Liver (tissue), 8 donors: ENCODE measurements at regions not wholly inside any gene's neighbourhood (a gene's known extent, or its start where the extent isn't known, plus 50 kb on each side); places are given as distances from the start of the nearest gene placed in this dataset.

Source experiments
- DNase-seq: peaks from one replicate; pipeline ENCODE4 v3.0.0-alpha.2; 2017; ENCODE audit warnings: low spot score
- H3K27ac ChIP-seq, 2 donors: one replicate each; pipeline ENCODE4 v1.7.0; 2013; ENCODE audit warnings: inconsistent platforms in 2 of 2, low read length in 2 of 2, control low read depth in 1 of 2, low read depth in 1 of 2, mild to moderate bottlenecking in 1 of 2
- H3K27me3 ChIP-seq, 4 donors: one replicate each; pipeline versions ENCODE4 v1.6.1 to v1.7.0; 2013; ENCODE audit warnings: low read length in 3 of 4, inconsistent platforms in 1 of 4, mild to moderate bottlenecking in 1 of 4, moderate library complexity in 1 of 4; ENCODE audit not compliant: control insufficient read depth in 4 of 4, insufficient read depth in 4 of 4
- H3K36me3 ChIP-seq, 4 donors: one replicate each; pipeline versions ENCODE4 v1.6.1 to v1.7.0; 2013; ENCODE audit warnings: low read length in 3 of 4, mild to moderate bottlenecking in 3 of 4, low read depth in 1 of 4, moderate library complexity in 1 of 4; ENCODE audit not compliant: control insufficient read depth in 4 of 4, insufficient read depth in 3 of 4
- H3K4me1 ChIP-seq, 4 donors: one replicate each; pipeline versions ENCODE4 v1.6.1 to v1.7.0; 2013; ENCODE audit warnings: low read length in 3 of 4, mild to moderate bottlenecking in 3 of 4, moderate library complexity in 1 of 4; ENCODE audit not compliant: control insufficient read depth in 4 of 4, insufficient read depth in 4 of 4
- H3K4me3 ChIP-seq, 3 donors: one replicate each; pipeline versions ENCODE4 v1.6.1 to v1.7.0; 2013; ENCODE audit warnings: low read length in 3 of 3, control low read depth in 1 of 3, low read depth in 1 of 3, mild to moderate bottlenecking in 1 of 3
- H3K9ac ChIP-seq, 2 donors: one replicate each; pipeline ENCODE4 v1.7.0; 2013; ENCODE audit warnings: low read length in 2 of 2, mild to moderate bottlenecking in 2 of 2, moderate library complexity in 2 of 2, control low read depth in 1 of 2, low read depth in 1 of 2
- H3K9me3 ChIP-seq, 4 donors: one replicate each; pipeline versions ENCODE4 v1.6.1 to v1.7.0; 2013; ENCODE audit warnings: low read length in 3 of 4; ENCODE audit not compliant: control insufficient read depth in 4 of 4
- EGR1 ChIP-seq, 2 donors: IDR thresholded peaks; 2 replicates each; pipeline ENCODE4 v1.6.1; 2016 to 2018; ENCODE audit warnings: antibody characterized with exemption in 2 of 2, low read depth in 2 of 2
- FOXA1 ChIP-seq: IDR thresholded peaks from 2 replicates; pipeline ENCODE4 v1.6.1; 2016; ENCODE audit warnings: antibody characterized with exemption
- FOXA2 ChIP-seq: IDR thresholded peaks from 2 replicates; pipeline ENCODE4 v1.6.1; 2016; ENCODE audit warnings: antibody characterized with exemption
- GABPA ChIP-seq, 2 donors: IDR thresholded peaks in 1 of 2; conservative IDR thresholded peaks in 1 of 2; 2 replicates each; pipeline ENCODE4 v1.6.1; 2016; ENCODE audit warnings: antibody characterized with exemption in 2 of 2, mild to moderate bottlenecking in 1 of 2, moderate library complexity in 1 of 2
- HNF4A ChIP-seq, 2 donors: conservative IDR thresholded peaks; 2 replicates each; pipeline ENCODE4 v1.6.1; 2016; ENCODE audit warnings: antibody characterized with exemption in 2 of 2, mild to moderate bottlenecking in 2 of 2
- HNF4G ChIP-seq: IDR thresholded peaks from 2 replicates; pipeline ENCODE4 v1.6.1; 2016; ENCODE audit warnings: antibody characterized with exemption
- JUND ChIP-seq, 2 donors: IDR thresholded peaks; 2 replicates each; pipeline ENCODE4 v1.6.1; 2016; ENCODE audit warnings: antibody characterized with exemption in 2 of 2
- NR2F2 ChIP-seq: IDR thresholded peaks from 2 replicates; pipeline ENCODE4 v1.6.1; 2016; ENCODE audit warnings: antibody characterized with exemption
- RAD21 ChIP-seq, 2 donors: IDR thresholded peaks; 2 replicates each; pipeline ENCODE4 v1.6.1; 2016; ENCODE audit warnings: antibody characterized with exemption in 2 of 2, mild to moderate bottlenecking in 2 of 2
- RXRA ChIP-seq, 2 donors: IDR thresholded peaks; 2 replicates each; pipeline ENCODE4 v1.6.1; 2017 to 2018; ENCODE audit warnings: antibody characterized with exemption in 2 of 2, mild to moderate bottlenecking in 1 of 2
- SP1 ChIP-seq: IDR thresholded peaks from 2 replicates; pipeline ENCODE4 v1.6.1; 2018; ENCODE audit warnings: antibody characterized with exemption, mild to moderate bottlenecking
- TAF1 ChIP-seq: conservative IDR thresholded peaks from 2 replicates; pipeline ENCODE4 v1.6.1; 2016; ENCODE audit warnings: antibody characterized with exemption, mild to moderate bottlenecking
- YY1 ChIP-seq: IDR thresholded peaks from 2 replicates; pipeline ENCODE4 v1.6.1; 2016; ENCODE audit warnings: antibody characterized with exemption, mild to moderate bottlenecking
- WGBS: extraction: QIAGEN DNeasy Blood & Tissue Kit; methylation state at CpG from one replicate; pipeline ENCODE4 v1.1.7; 2013; 5-methylcytosine and 5-hydroxymethylcytosine counted together
- TF ChIP-seq, protein P1 (sequence below): fragments of 150-350 bp; IDR thresholded peaks from 2 replicates; pipeline ENCODE4 v1.5.1; 2017; ENCODE audit warnings: improper control_type of control experiment, low read depth, low read length; ENCODE audit not compliant: missing input control
- TF ChIP-seq, protein P2 (sequence below): IDR thresholded peaks from 2 replicates; pipeline ENCODE4 v1.6.1; 2016; ENCODE audit warnings: antibody characterized with exemption
- TF ChIP-seq, protein P3 (sequence below): IDR thresholded peaks from 2 replicates; pipeline ENCODE4 v1.6.1; 2016; ENCODE audit warnings: antibody characterized with exemption, mild to moderate bottlenecking
- TF ChIP-seq, protein P4 (sequence below): IDR thresholded peaks from 2 replicates; pipeline ENCODE4 v1.6.1; 2016; ENCODE audit warnings: antibody characterized with exemption
- donor health status: healthy.
- donor health status: healthy.
- donor health status: healthy.
- donor health status: healthy.
- donor health status: healthy.

DNA sequence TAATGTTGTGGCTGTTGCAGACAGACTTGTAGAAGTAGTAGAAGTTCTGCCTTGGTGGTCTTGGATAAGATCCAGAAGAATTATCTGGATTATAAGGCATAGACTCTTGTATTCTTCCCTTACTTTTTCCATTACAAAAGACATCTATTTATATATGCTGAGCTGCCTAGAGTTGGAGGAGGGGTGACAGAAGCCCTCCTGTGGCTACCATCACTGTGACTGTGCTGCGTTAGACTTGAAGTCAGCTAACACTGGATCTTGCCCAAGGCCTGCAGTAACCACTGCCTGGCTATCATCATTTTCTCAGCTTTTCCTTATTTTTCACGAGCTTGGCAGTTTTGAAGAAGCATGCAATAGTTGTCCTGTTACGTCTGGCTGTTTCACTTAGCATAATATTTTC, 684.8 kb upstream of the BCHE start (continued):
- TF ChIP-seq, protein P1, sequence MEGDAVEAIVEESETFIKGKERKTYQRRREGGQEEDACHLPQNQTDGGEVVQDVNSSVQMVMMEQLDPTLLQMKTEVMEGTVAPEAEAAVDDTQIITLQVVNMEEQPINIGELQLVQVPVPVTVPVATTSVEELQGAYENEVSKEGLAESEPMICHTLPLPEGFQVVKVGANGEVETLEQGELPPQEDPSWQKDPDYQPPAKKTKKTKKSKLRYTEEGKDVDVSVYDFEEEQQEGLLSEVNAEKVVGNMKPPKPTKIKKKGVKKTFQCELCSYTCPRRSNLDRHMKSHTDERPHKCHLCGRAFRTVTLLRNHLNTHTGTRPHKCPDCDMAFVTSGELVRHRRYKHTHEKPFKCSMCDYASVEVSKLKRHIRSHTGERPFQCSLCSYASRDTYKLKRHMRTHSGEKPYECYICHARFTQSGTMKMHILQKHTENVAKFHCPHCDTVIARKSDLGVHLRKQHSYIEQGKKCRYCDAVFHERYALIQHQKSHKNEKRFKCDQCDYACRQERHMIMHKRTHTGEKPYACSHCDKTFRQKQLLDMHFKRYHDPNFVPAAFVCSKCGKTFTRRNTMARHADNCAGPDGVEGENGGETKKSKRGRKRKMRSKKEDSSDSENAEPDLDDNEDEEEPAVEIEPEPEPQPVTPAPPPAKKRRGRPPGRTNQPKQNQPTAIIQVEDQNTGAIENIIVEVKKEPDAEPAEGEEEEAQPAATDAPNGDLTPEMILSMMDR = no peak
- TF ChIP-seq GABPA (IDR thresholded peaks at IDR 0.05 in 1 of 2, conservative IDR thresholded peaks at IDR 0.05 in 1 of 2) (no peak), FOXA2 (no peak)
- TF ChIP-seq, protein P2, sequence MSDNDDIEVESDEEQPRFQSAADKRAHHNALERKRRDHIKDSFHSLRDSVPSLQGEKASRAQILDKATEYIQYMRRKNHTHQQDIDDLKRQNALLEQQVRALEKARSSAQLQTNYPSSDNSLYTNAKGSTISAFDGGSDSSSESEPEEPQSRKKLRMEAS = no peak

DNA sequence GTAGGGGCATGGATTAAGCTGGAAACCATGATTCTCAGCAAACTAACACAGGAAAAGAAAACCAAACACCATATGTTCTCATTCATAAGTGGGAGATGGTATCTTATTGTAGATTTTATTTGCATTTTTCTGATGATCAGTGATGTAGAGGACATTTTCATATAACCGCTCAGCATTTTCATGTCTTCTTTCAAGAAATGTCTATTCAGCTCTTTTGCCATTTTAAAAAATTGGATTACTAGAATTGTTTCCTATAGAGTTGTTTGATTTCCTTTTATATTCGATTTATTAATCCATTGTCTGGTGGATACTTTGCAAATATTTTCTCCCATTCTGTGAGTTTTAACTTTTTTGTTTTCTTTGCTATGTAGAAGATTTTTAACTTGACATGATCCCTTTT, 682.2 kb upstream of the BCHE start:
- Histone ChIP-seq H3K4me1 (no peaks in the 10 kb centered on the region), H3K27me3 (no peaks in the 10 kb centered on the region), H3K36me3 (no peaks in the 10 kb centered on the region), H3K9ac (no peak overlapping the region), H3K4me3 (no peak overlapping the region), H3K27ac (no peak overlapping the region), H3K9me3 (peaks cover 0 to 3% (median 0%) of the 10 kb centered on the region in 4 donors)
- DNase-seq = no peak
- TF ChIP-seq EGR1 (IDR thresholded peaks at IDR 0.05; ENCODE audit: low read depth in 2 of 2) (no peak), FOXA2 (no peak), TAF1 (no peak), SP1 (no peak), NR2F2 (no peak), HNF4A (conservative IDR thresholded peaks at IDR 0.05) (no peak), YY1 (no peak), GABPA (IDR thresholded peaks at IDR 0.05 in 1 of 2, conservative IDR thresholded peaks at IDR 0.05 in 1 of 2) (no peak), RXRA (IDR thresholded peaks at IDR 0.05) (no peak), HNF4G (no peak), JUND (IDR thresholded peaks at IDR 0.05) (no peak), FOXA1 (no peak), RAD21 (IDR thresholded peaks at IDR 0.05) (no peak)
- TF ChIP-seq, protein P3, sequence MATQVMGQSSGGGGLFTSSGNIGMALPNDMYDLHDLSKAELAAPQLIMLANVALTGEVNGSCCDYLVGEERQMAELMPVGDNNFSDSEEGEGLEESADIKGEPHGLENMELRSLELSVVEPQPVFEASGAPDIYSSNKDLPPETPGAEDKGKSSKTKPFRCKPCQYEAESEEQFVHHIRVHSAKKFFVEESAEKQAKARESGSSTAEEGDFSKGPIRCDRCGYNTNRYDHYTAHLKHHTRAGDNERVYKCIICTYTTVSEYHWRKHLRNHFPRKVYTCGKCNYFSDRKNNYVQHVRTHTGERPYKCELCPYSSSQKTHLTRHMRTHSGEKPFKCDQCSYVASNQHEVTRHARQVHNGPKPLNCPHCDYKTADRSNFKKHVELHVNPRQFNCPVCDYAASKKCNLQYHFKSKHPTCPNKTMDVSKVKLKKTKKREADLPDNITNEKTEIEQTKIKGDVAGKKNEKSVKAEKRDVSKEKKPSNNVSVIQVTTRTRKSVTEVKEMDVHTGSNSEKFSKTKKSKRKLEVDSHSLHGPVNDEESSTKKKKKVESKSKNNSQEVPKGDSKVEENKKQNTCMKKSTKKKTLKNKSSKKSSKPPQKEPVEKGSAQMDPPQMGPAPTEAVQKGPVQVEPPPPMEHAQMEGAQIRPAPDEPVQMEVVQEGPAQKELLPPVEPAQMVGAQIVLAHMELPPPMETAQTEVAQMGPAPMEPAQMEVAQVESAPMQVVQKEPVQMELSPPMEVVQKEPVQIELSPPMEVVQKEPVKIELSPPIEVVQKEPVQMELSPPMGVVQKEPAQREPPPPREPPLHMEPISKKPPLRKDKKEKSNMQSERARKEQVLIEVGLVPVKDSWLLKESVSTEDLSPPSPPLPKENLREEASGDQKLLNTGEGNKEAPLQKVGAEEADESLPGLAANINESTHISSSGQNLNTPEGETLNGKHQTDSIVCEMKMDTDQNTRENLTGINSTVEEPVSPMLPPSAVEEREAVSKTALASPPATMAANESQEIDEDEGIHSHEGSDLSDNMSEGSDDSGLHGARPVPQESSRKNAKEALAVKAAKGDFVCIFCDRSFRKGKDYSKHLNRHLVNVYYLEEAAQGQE = no peak
- TF ChIP-seq, protein P4, sequence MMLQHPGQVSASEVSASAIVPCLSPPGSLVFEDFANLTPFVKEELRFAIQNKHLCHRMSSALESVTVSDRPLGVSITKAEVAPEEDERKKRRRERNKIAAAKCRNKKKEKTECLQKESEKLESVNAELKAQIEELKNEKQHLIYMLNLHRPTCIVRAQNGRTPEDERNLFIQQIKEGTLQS = no peak
- TF ChIP-seq, protein P2 = no peak
- WGBS = 89% methylated on average over 2 of the region's 2 CpGs

DNA sequence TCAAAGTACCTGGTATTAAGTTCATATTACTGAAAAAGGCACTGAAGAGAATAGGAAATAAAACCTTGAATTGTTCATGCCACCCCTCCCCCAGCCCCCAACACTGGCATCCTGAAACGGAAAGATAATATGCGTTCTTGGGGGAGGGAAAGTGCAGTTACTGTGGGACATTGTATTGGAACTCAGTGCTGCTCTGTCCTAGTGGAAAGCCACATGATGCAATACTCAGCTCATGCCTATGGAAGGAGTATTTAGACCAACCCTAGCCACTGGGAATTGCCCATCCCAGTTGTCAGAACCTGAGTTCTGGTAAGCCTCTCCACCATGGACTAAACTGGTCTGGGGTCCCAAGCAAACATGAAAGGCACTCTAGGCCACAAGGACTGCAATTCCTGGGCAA, 680.8 kb upstream of the BCHE start:
- Histone ChIP-seq H3K9me3 (peaks cover 0 to 3% (median 0%) of the 10 kb centered on the region in 4 donors), H3K27me3 (no peaks in the 10 kb centered on the region), H3K4me1 (no peaks in the 10 kb centered on the region), H3K27ac (no peak overlapping the region), H3K4me3 (no peak overlapping the region), H3K36me3 (no peaks in the 10 kb centered on the region), H3K9ac (no peak overlapping the region)
- 92% methylated on average over 2 of the region's 2 CpGs for WGBS
- DNase-seq = no peak
- TF ChIP-seq NR2F2 (no peak), TAF1 (no peak), SP1 (no peak), RAD21 (IDR thresholded peaks at IDR 0.05) (no peak)
- TF ChIP-seq, protein P4 = no peak
- TF ChIP-seq, protein P1 = no peak
- TF ChIP-seq, protein P3 = no peak
